ENCODE measurements at regions not wholly inside any gene's neighbourhood (a gene's known extent, or its start where the extent isn't known, plus 50 kb on each side); places are given as distances from the start of the nearest gene placed in this dataset.

GRCh38 chrX:128250621-128251020 is 198.4 kb upstream of the ACTRT1 start:
- no peaks in the 10 kb centered on the region for H3K36me3 ChIP-seq
- H3K4me3 ChIP-seq, result no peak overlapping the region
- no peaks in the 10 kb centered on the region for H3K27me3 ChIP-seq
- H3K9me3 ChIP-seq, result no peaks in the 10 kb centered on the region
- DNase-seq, result no peak

GRCh38 chrX:128216364-128216763 is 164.2 kb upstream of the ACTRT1 start:
- no peak overlapping the region for H3K4me3 ChIP-seq
- H3K27me3 ChIP-seq, result no peaks in the 10 kb centered on the region
- no peak for DNase-seq
- no peaks in the 10 kb centered on the region for H3K9me3 ChIP-seq
- H3K36me3 ChIP-seq, result no peaks in the 10 kb centered on the region

GRCh38 chrX:128165884-128166408 is 113.7 kb upstream of the ACTRT1 start:
- no peak overlapping the region for H3K4me3 ChIP-seq
- DNase-seq, result no peak
- H3K36me3 ChIP-seq, result no peaks in the 10 kb centered on the region
- H3K9me3 ChIP-seq, result no peaks in the 10 kb centered on the region
- no peaks in the 10 kb centered on the region for H3K27me3 ChIP-seq

GRCh38 chrX:128156204-128156603 is 104.0 kb upstream of the ACTRT1 start:
- DNase-seq, result no peak
- Histone ChIP-seq H3K9me3 (no peaks in the 10 kb centered on the region), H3K4me3 (no peak overlapping the region), H3K36me3 (no peaks in the 10 kb centered on the region), H3K27me3 (no peaks in the 10 kb centered on the region)

- H3K9me3 ChIP-seq, result no peaks in the 10 kb centered on the region
- no peaks in the 10 kb centered on the region for H3K27me3 ChIP-seq
- no peak for DNase-seq
Measured at GRCh38 chrX:128142745-128143144, 90.5 kb upstream of the ACTRT1 start.

GRCh38 chrX:128106630-128107029 is 54.4 kb upstream of the ACTRT1 start:
- Histone ChIP-seq H3K9me3 (no peaks in the 10 kb centered on the region), H3K27me3 (no peaks in the 10 kb centered on the region), H3K4me3 (no peak overlapping the region), H3K36me3 (no peaks in the 10 kb centered on the region)
- DNase-seq, result no peak

More at GRCh38 chrX:128142745-128143144, 90.5 kb upstream of the ACTRT1 start:
- Histone ChIP-seq H3K4me3 (no peak overlapping the region), H3K36me3 (no peaks in the 10 kb centered on the region)

GRCh38 chrX:128105659-128106058 is 53.5 kb upstream of the ACTRT1 start:
- Histone ChIP-seq H3K27me3 (no peaks in the 10 kb centered on the region), H3K9me3 (no peaks in the 10 kb centered on the region), H3K36me3 (no peaks in the 10 kb centered on the region), H3K4me3 (no peak overlapping the region)
- DNase-seq, result no peak
